OCI-LY3 (cell line): ENCODE measurements at regions not wholly inside any gene's neighbourhood (a gene's known extent, or its start where the extent isn't known, plus 50 kb on each side); places are given as distances from the start of the nearest gene placed in this dataset.

Experiments used
- CTCF ChIP-seq: fragments of 200-600, 300-600 bp; sonication (generic); IDR thresholded peaks from 2 replicates; pipeline ENCODE4 v1.5.1; 2014; ENCODE audit warnings: antibody characterized with exemption, low read length, low read depth
- EZH2phosphoT487 ChIP-seq: fragments of 200-600 bp; shearing (Covaris generic); IDR thresholded peaks from 2 replicates; pipeline ENCODE4 v1.6.1; 2018; ENCODE audit warnings: antibody characterized with exemption, mixed run types, low read depth

GRCh38 chr9:15086778-15087324 lies 176.6 kb upstream of the FREM1 start:
- TF ChIP-seq CTCF (no peak), EZH2phosphoT487 (no peak)
